ENCODE measurements at regions not wholly inside any gene's neighbourhood (a gene's known extent, or its start where the extent isn't known, plus 50 kb on each side); places are given as distances from the start of the nearest gene placed in this dataset.

DNA sequence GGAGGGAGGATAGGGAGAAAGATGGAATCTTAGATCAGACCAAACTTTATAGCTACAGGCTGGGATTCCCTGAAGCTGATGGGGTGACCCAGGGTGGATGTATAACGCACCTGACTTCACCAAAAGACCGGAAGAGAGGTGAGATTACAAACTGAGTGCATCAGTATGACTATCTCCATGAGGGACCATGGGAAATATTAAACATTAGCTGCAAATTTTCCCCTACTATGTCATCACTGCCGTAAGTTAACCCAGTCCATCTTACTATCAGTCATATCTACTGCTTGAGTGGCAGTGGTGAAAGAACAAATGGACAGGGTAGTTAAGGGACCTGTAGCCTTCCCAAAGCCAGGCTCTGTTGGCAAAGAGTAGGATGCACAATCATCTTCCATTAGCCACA lies 368.3 kb downstream of the EFNA5 start:
- H3K9me1 ChIP-seq (ENCODE audit: insufficient read depth, low read length), result no peaks in the 10 kb centered on the region; the same call in 1 of the 2 replicates
- H4K5ac ChIP-seq (ENCODE audit: low read depth, low read length), result no peak overlapping the region
- WGBS, 2 experiments (ENCODE audit: extremely low coverage in 2 of 2, insufficient read length in 1 of 2), result no CpG with 5 or more reads among the region's 3 CpGs
- peaks cover 10% of the 10 kb centered on the region; the same call in 1 of the 2 replicates for H3K4me1 ChIP-seq (ENCODE audit: control insufficient read depth, insufficient read depth, low read length)
- TF ChIP-seq CEBPB (IDR thresholded peaks at IDR 0.05; ENCODE audit: low read depth, low read length) (no peak), MXI1 (IDR thresholded peaks at IDR 0.05; ENCODE audit: borderline replicate concordance, low read depth, low read length) (no peak), SMC3 (IDR thresholded peaks at IDR 0.05; ENCODE audit: low read depth, low read length) (no peak), RCOR1 (IDR thresholded peaks at IDR 0.05; ENCODE audit: insufficient replicate concordance, low read length) (no peak), ELK1 (IDR thresholded peaks at IDR 0.05; ENCODE audit: borderline replicate concordance, low read depth, low read length) (no peak), NFE2L2 (IDR thresholded peaks at IDR 0.05; ENCODE audit: low read depth, low read length) (no peak)
- TF ChIP-seq, protein P1, sequence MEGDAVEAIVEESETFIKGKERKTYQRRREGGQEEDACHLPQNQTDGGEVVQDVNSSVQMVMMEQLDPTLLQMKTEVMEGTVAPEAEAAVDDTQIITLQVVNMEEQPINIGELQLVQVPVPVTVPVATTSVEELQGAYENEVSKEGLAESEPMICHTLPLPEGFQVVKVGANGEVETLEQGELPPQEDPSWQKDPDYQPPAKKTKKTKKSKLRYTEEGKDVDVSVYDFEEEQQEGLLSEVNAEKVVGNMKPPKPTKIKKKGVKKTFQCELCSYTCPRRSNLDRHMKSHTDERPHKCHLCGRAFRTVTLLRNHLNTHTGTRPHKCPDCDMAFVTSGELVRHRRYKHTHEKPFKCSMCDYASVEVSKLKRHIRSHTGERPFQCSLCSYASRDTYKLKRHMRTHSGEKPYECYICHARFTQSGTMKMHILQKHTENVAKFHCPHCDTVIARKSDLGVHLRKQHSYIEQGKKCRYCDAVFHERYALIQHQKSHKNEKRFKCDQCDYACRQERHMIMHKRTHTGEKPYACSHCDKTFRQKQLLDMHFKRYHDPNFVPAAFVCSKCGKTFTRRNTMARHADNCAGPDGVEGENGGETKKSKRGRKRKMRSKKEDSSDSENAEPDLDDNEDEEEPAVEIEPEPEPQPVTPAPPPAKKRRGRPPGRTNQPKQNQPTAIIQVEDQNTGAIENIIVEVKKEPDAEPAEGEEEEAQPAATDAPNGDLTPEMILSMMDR (conservative IDR thresholded peaks at IDR 0.05; ENCODE audit: low read depth, low read length), result no peak
- H2BK5ac ChIP-seq (ENCODE audit: low read depth, low read length, poor library complexity, severe bottlenecking), result no peak overlapping the region
- H2BK120ac ChIP-seq (ENCODE audit: low read depth, low read length), result peak overlapping the region; percentile 47
- ChIA-PET POLR2A (ENCODE audit: unreplicated experiment) (no interaction called here), CTCF (no interaction called here)
- no peaks in the 10 kb centered on the region for H3K79me1 ChIP-seq (ENCODE audit: low read depth in 1 of 2, low read length in 2 of 2)
- no peaks in the 10 kb centered on the region for H3K36me3 ChIP-seq (ENCODE audit: control insufficient read depth, insufficient read depth, low read length)
- BruUV-seq (replicated peaks), result no TSS peak
- no peak overlapping the region for H2AK9ac ChIP-seq (replicated peaks; ENCODE audit: low read depth, low read length, poor library complexity)
- in situ Hi-C loops (cut with MboI; ENCODE audit: low sequenced_read_pairs) (no loop called here), intact Hi-C loops (cut with micrococcal nuclease) (loop anchor here (5.0 kb wide), 1 partner anchor 270 kb away; no protein-coding TSS in a partner anchor), dilution Hi-C loops (cut with HindIII; ENCODE audit: low sequenced_read_pairs, unreplicated experiment) (no loop called here)
- H3K27me3 ChIP-seq (ENCODE audit: control insufficient read depth, insufficient read depth, low read length), result no peaks in the 10 kb centered on the region; the same call in 1 of the 2 replicates
- H3K4ac ChIP-seq (ENCODE audit: low read depth, low read length), result 0 out of 2 replicates have a peak overlapping the region, but pooled peaks have one; percentile 10
- peak overlapping the region; percentile 74; the same call in 2 of the 3 replicates for H2BK15ac ChIP-seq (ENCODE audit: low read depth, low read length)
- H4K91ac ChIP-seq (ENCODE audit: insufficient read depth, low read depth, low read length), result no peak overlapping the region
- no peak overlapping the region for H3K56ac ChIP-seq (ENCODE audit: extremely low read depth, insufficient read depth, low read length)
- H3K14ac ChIP-seq (replicated peaks; ENCODE audit: low read depth, low read length), result 0 out of 2 replicates have a peak overlapping the region, but pooled peaks have one; percentile 30
- DNase-seq (no peak), ATAC-seq (ENCODE audit: low read depth) (no peak)
- H3K9ac ChIP-seq (ENCODE audit: low read depth, low read length), result no peak overlapping the region
- H4K20me1 ChIP-seq (ENCODE audit: insufficient read depth, low read length), result no peaks in the 10 kb centered on the region
- H3K27ac ChIP-seq (ENCODE audit: insufficient read depth, low read length), result no peak overlapping the region
- H3K23ac ChIP-seq (ENCODE audit: low read depth, low read length), result no peak overlapping the region; the same call in 1 of the 2 replicates
- peak overlapping the region; percentile 62 for H2BK20ac ChIP-seq (ENCODE audit: low read depth, low read length)
- H2AFZ ChIP-seq (replicated peaks; ENCODE audit: low read length, poor library complexity), result no peak overlapping the region
- H3K4me3 ChIP-seq (ENCODE audit: insufficient read depth, low read depth, low read length), result no peak overlapping the region
- no peak overlapping the region for H2AK5ac ChIP-seq (ENCODE audit: low read depth, low read length)
- no peaks in the 10 kb centered on the region for H3K9me3 ChIP-seq (ENCODE audit: control insufficient read depth, insufficient read depth, low read length)
- no peak overlapping the region for H3K4me2 ChIP-seq (ENCODE audit: low read depth, low read length)
- no peak overlapping the region for H4K8ac ChIP-seq (ENCODE audit: low read depth in 2 of 2, low read length in 2 of 2)
- no peak overlapping the region for H3K18ac ChIP-seq (ENCODE audit: low read depth, low read length)

Measured in IMR-90 (cell line).